ENCODE measurements at regions not wholly inside any gene's neighbourhood (a gene's known extent, or its start where the extent isn't known, plus 50 kb on each side); places are given as distances from the start of the nearest gene placed in this dataset.
A peak's percentile ranks its signal among the peaks of the same experiment; 100 is the strongest.

DNA sequence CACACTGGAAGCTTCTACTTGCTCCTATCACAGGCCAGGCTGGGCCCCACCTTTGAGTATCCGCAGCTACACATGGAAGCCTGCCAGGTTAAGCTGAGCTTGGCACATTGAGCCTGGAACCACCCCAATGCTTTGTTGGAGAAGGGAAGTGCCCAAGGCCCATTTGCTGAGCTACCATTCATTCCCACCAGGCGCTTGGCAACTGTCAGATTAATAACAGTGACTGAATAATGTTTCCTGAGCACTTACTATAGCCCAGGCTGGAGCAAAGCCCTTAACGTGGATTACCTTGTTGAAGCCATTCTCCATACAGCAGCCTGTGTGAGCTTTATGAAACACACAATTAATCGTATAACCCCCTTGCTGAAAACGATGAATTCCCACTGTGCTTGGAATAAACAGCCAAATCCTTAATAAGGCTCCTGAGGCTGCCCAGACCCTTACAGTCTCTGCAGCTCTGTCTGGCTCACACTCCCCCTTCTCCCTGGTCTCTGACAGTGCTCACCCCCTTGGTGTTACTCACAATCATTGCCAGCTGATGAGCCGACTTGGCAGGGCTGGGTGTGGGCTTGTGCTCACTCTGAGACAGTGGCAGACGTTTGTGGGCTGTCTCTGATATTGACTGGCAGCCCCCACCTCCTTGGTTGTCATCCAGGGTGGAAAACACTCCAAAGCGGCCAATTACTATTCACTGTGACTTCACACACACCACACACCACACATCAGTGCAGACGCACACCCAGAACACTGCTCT lies 357.1 kb downstream of the MAFB start:
- H3K36me3 ChIP-seq (ENCODE audit: control insufficient read depth in 4 of 4, insufficient read depth in 4 of 4, low read length in 3 of 4), result no peaks in the 10 kb centered on the region
- H3K9me3 ChIP-seq (ENCODE audit: control extremely low read depth in 1 of 5, control insufficient read depth in 4 of 5, insufficient read depth in 2 of 5, low read depth in 1 of 5, low read length in 4 of 5), result no peaks in the 10 kb centered on the region
- peaks cover 0 to 6% (median 0%) of the 10 kb centered on the region in 5 experiments for H3K27me3 ChIP-seq (replicated peaks in 2 of 5; ENCODE audit: control insufficient read depth in 4 of 5, insufficient read depth in 5 of 5, low read length in 4 of 5)
- H3K4me1 ChIP-seq (ENCODE audit: control extremely low read depth in 1 of 4, control insufficient read depth in 4 of 4, insufficient read depth in 4 of 4, low read length in 3 of 4), result no peaks in the 10 kb centered on the region
- H3K4me3 ChIP-seq (ENCODE audit: control insufficient read depth in 1 of 7, extremely low read depth in 1 of 7, insufficient read depth in 4 of 7, low read depth in 2 of 7, low read length in 6 of 7), result no peak overlapping the region
- 88% methylated on average over 9 of the region's 9 CpGs for WGBS (ENCODE audit: insufficient coverage)
- no peak for DNase-seq
- ChIA-PET POLR2A (interaction anchor here (0.6 kb wide), 1 partner anchor 1488 kb away, joined by 4 read pairs; no protein-coding TSS in a partner anchor), CTCF (interaction anchor here (1.5 kb wide), 1 partner anchor 9 kb away, joined by 3 read pairs; no protein-coding TSS in a partner anchor)
- H3K27ac ChIP-seq (ENCODE audit: insufficient read depth in 1 of 2, low read depth in 1 of 2, low read length in 2 of 2, poor library complexity in 1 of 2, severe bottlenecking in 2 of 2), result no peak overlapping the region

DNA sequence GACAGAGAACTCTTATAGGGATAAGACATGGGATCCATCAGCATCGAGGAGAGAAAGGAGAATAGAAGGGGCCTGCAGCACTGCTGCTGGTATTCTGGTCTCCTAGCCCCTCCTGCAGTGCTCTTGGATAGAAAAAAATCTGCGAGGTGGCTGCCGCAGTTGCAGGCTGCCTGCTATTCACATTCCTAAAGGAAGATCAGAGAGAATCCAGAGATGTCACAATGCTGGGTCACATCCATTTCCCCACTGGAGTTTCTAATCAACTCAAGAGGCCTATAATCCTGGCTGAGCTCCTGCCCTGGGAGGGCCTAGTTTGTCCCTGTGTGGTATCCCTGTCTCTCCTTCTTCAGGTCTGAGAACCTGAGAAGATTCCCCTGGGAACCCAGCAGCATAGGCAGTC lies 357.8 kb downstream of the MAFB start:
- 100% methylated on average over 3 of the region's 3 CpGs for WGBS (ENCODE audit: insufficient coverage)
- Histone ChIP-seq H3K27ac (ENCODE audit: insufficient read depth in 1 of 2, low read depth in 1 of 2, low read length in 2 of 2, poor library complexity in 1 of 2, severe bottlenecking in 2 of 2) (no peak overlapping the region), H3K9me3 (ENCODE audit: control extremely low read depth in 1 of 5, control insufficient read depth in 4 of 5, insufficient read depth in 2 of 5, low read depth in 1 of 5, low read length in 4 of 5) (no peaks in the 10 kb centered on the region), H3K27me3 (replicated peaks in 2 of 5; ENCODE audit: control insufficient read depth in 4 of 5, insufficient read depth in 5 of 5, low read length in 4 of 5) (peaks cover 0 to 8% (median 0%) of the 10 kb centered on the region in 5 experiments), H3K36me3 (ENCODE audit: control insufficient read depth in 4 of 4, insufficient read depth in 4 of 4, low read length in 3 of 4) (no peaks in the 10 kb centered on the region), H3K4me1 (ENCODE audit: control extremely low read depth in 1 of 4, control insufficient read depth in 4 of 4, insufficient read depth in 4 of 4, low read length in 3 of 4) (no peaks in the 10 kb centered on the region), H3K4me3 (ENCODE audit: control insufficient read depth in 1 of 7, extremely low read depth in 1 of 7, insufficient read depth in 4 of 7, low read depth in 2 of 7, low read length in 6 of 7) (no peak overlapping the region)
- ChIA-PET CTCF (interaction anchor here (1.5 kb wide), 1 partner anchor 8 kb away, joined by 3 read pairs; no protein-coding TSS in a partner anchor), POLR2A (no interaction called here)
- DNase-seq, result no peak

DNA sequence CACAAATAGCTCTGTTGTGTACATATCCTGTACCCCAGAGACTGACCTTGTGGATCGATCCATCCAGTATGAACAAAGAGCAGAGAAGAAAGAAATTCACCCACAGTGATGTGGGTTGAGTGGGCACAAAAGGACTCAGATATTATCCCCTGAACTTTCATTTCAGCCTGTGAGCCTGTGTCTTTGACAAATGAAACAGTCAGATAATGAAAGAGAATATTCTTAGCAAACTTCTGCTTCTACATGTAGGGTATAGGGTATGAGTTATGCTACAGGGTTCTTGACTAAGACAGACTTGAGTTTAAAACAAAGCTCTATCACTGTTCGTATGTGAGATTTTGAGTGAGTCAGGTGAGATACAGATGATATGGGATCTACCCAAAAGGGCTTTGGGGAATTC lies 359.7 kb downstream of the MAFB start:
- Histone ChIP-seq H3K27me3 (replicated peaks in 2 of 5; ENCODE audit: control insufficient read depth in 4 of 5, insufficient read depth in 5 of 5, low read length in 4 of 5) (peaks cover 0 to 5% (median 3%) of the 10 kb centered on the region in 5 experiments), H3K9me3 (ENCODE audit: control extremely low read depth in 1 of 5, control insufficient read depth in 4 of 5, insufficient read depth in 2 of 5, low read depth in 1 of 5, low read length in 4 of 5) (no peaks in the 10 kb centered on the region), H3K36me3 (ENCODE audit: control insufficient read depth in 4 of 4, insufficient read depth in 4 of 4, low read length in 3 of 4) (no peaks in the 10 kb centered on the region), H3K4me1 (ENCODE audit: control extremely low read depth in 1 of 4, control insufficient read depth in 4 of 4, insufficient read depth in 4 of 4, low read length in 3 of 4) (no peaks in the 10 kb centered on the region), H3K27ac (ENCODE audit: insufficient read depth in 1 of 2, low read depth in 1 of 2, low read length in 2 of 2, poor library complexity in 1 of 2, severe bottlenecking in 2 of 2) (no peak overlapping the region), H3K4me3 (ENCODE audit: control insufficient read depth in 1 of 7, extremely low read depth in 1 of 7, insufficient read depth in 4 of 7, low read depth in 2 of 7, low read length in 6 of 7) (no peak overlapping the region)
- ChIA-PET POLR2A (no interaction called here), CTCF (no interaction called here)
- no peak for DNase-seq
- WGBS (ENCODE audit: insufficient coverage), result 100% methylated on average over 2 of the region's 2 CpGs

DNA sequence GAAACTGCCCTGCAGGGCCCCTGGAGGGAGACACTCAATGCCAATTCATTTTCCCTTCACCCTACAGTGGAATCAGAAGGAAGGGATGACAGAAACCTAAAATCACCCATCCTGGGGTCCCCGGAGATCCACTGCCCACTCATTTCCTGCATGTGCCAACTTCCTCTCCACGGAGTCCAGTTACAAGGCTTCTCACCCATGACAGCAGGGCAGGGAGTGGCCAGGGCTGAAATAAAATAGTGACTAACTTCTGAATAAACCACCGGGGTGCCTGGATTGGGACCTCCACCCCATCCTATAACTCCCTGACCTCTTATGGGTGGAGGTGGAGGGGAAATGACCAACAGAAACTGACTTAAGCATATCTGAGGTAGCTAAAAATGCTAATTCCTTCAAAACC lies 362.3 kb downstream of the MAFB start:
- peak in 1 of 3 donors; percentile 1 for DNase-seq
- H3K9me3 ChIP-seq (ENCODE audit: control extremely low read depth in 1 of 5, control insufficient read depth in 4 of 5, insufficient read depth in 2 of 5, low read depth in 1 of 5, low read length in 4 of 5), result no peaks in the 10 kb centered on the region
- H3K27me3 ChIP-seq (replicated peaks in 2 of 5; ENCODE audit: control insufficient read depth in 4 of 5, insufficient read depth in 5 of 5, low read length in 4 of 5), result peaks cover 0 to 5% (median 0%) of the 10 kb centered on the region in 5 experiments
- H3K36me3 ChIP-seq (ENCODE audit: control insufficient read depth in 4 of 4, insufficient read depth in 4 of 4, low read length in 3 of 4), result no peaks in the 10 kb centered on the region
- CTCF ChIA-PET, result no interaction called here
- POLR2A ChIA-PET, result no interaction called here
- H3K4me1 ChIP-seq (ENCODE audit: control extremely low read depth in 1 of 4, control insufficient read depth in 4 of 4, insufficient read depth in 4 of 4, low read length in 3 of 4), result no peaks in the 10 kb centered on the region
- H3K4me3 ChIP-seq (ENCODE audit: control insufficient read depth in 1 of 7, extremely low read depth in 1 of 7, insufficient read depth in 4 of 7, low read depth in 2 of 7, low read length in 6 of 7), result no peak overlapping the region
- no peak overlapping the region for H3K27ac ChIP-seq (ENCODE audit: insufficient read depth in 1 of 2, low read depth in 1 of 2, low read length in 2 of 2, poor library complexity in 1 of 2, severe bottlenecking in 2 of 2)
- 15% methylated on average over 2 of the region's 3 CpGs for whole genome bisulfite sequencing (ENCODE audit: insufficient coverage)

DNA sequence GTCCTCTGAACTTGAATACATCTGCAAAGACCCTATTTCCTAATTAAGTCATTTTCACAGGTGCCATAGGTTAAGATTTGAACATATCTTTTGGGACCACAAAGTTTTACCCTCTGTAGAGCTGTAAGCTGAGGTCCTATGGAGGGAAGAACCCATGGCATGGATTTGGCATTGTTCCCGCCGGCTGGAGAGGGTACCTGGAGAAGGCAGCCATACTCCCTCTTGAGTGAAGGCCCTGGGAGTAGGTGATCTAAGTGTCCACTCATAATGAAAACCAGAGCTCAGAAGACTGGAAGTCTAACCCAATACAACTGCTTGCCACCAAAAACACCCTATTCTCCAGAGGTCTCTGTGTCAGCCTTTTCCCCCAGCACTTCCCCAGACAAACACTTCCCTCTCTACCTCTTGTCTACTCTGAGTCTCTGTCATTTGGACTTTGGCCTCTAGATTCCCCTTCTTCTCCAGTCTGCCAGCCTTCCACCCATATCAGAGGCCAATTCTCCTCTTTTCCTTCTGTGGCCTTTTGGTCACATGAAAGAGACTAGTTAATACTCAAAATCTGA lies 363.9 kb downstream of the MAFB start:
- 100% methylated on average over 1 of the region's 2 CpGs for WGBS (ENCODE audit: insufficient coverage)
- DNase-seq, result no peak
- ChIA-PET POLR2A (no interaction called here), CTCF (no interaction called here)
- H3K36me3 ChIP-seq (ENCODE audit: control insufficient read depth in 4 of 4, insufficient read depth in 4 of 4, low read length in 3 of 4), result no peaks in the 10 kb centered on the region
- H3K4me3 ChIP-seq (ENCODE audit: control insufficient read depth in 1 of 7, extremely low read depth in 1 of 7, insufficient read depth in 4 of 7, low read depth in 2 of 7, low read length in 6 of 7), result no peak overlapping the region
- H3K9me3 ChIP-seq (ENCODE audit: control extremely low read depth in 1 of 5, control insufficient read depth in 4 of 5, insufficient read depth in 2 of 5, low read depth in 1 of 5, low read length in 4 of 5), result no peaks in the 10 kb centered on the region
- no peaks in the 10 kb centered on the region for H3K4me1 ChIP-seq (ENCODE audit: control extremely low read depth in 1 of 4, control insufficient read depth in 4 of 4, insufficient read depth in 4 of 4, low read length in 3 of 4)
- peaks cover 0 to 5% (median 4%) of the 10 kb centered on the region in 5 experiments for H3K27me3 ChIP-seq (replicated peaks in 2 of 5; ENCODE audit: control insufficient read depth in 4 of 5, insufficient read depth in 5 of 5, low read length in 4 of 5)
- H3K27ac ChIP-seq (ENCODE audit: insufficient read depth in 1 of 2, low read depth in 1 of 2, low read length in 2 of 2, poor library complexity in 1 of 2, severe bottlenecking in 2 of 2), result no peak overlapping the region

DNA sequence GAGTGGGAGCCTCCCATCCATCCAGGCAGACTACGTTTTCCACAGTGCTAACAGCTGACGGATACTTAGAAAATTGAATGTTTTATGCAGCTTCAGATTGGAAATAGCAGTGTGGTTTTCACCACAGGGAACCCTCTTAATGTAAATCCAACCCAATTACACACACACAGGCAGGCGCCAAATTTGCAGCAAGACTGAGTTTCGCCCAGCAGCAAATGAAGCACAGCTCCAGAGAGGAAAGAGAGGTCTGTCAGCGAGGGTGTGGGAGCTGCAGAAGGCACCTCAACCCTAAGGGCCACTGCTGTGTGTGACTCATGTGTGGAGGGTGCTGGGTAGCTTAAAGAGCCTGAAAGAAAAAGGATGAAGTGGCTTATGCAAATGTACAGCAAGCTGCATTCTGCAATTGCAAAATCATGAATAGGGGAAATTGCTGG lies 365.7 kb downstream of the MAFB start:
- ChIA-PET CTCF (interaction anchor here (1.6 kb wide), 1 partner anchor 8 kb away, joined by 3 read pairs; no protein-coding TSS in a partner anchor), POLR2A (no interaction called here)
- WGBS (ENCODE audit: insufficient coverage), result 86% methylated on average over 2 of the region's 5 CpGs
- no peaks in the 10 kb centered on the region for H3K36me3 ChIP-seq (ENCODE audit: control insufficient read depth in 4 of 4, insufficient read depth in 4 of 4, low read length in 3 of 4)
- no peaks in the 10 kb centered on the region for H3K9me3 ChIP-seq (ENCODE audit: control extremely low read depth in 1 of 5, control insufficient read depth in 4 of 5, insufficient read depth in 2 of 5, low read depth in 1 of 5, low read length in 4 of 5)
- peaks cover 0 to 6% (median 5%) of the 10 kb centered on the region in 5 experiments for H3K27me3 ChIP-seq (replicated peaks in 2 of 5; ENCODE audit: control insufficient read depth in 4 of 5, insufficient read depth in 5 of 5, low read length in 4 of 5)
- H3K4me3 ChIP-seq (ENCODE audit: control insufficient read depth in 1 of 7, extremely low read depth in 1 of 7, insufficient read depth in 4 of 7, low read depth in 2 of 7, low read length in 6 of 7), result no peak overlapping the region
- DNase-seq, result no peak
- H3K4me1 ChIP-seq (ENCODE audit: control extremely low read depth in 1 of 4, control insufficient read depth in 4 of 4, insufficient read depth in 4 of 4, low read length in 3 of 4), result no peaks in the 10 kb centered on the region
- H3K27ac ChIP-seq (ENCODE audit: insufficient read depth in 1 of 2, low read depth in 1 of 2, low read length in 2 of 2, poor library complexity in 1 of 2, severe bottlenecking in 2 of 2), result no peak overlapping the region

DNA sequence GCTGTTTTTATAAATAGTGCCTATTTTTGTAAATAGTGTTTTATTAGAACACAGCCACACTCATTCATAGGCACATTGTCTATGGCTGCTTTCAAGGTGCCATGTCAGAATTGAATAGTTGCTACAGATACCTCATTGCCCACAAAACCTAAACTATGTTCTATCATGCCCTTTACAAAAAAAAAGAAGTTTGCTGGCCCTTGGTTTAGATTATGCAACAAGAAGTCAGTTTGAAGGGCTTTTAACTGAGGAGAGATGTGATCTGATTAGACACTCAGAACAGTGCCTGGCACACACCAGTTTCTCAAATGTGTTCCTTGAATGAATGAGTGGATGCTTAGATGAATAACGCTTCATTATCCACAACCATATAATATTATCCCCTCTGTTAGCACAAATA lies 366.1 kb downstream of the MAFB start:
- ChIA-PET POLR2A (no interaction called here), CTCF (interaction anchor here (1.6 kb wide), 1 partner anchor 9 kb away, joined by 3 read pairs; no protein-coding TSS in a partner anchor)
- Histone ChIP-seq H3K4me1 (ENCODE audit: control extremely low read depth in 1 of 4, control insufficient read depth in 4 of 4, insufficient read depth in 4 of 4, low read length in 3 of 4) (no peaks in the 10 kb centered on the region), H3K9me3 (ENCODE audit: control extremely low read depth in 1 of 5, control insufficient read depth in 4 of 5, insufficient read depth in 2 of 5, low read depth in 1 of 5, low read length in 4 of 5) (no peaks in the 10 kb centered on the region), H3K27ac (ENCODE audit: insufficient read depth in 1 of 2, low read depth in 1 of 2, low read length in 2 of 2, poor library complexity in 1 of 2, severe bottlenecking in 2 of 2) (no peak overlapping the region), H3K27me3 (replicated peaks in 2 of 5; ENCODE audit: control insufficient read depth in 4 of 5, insufficient read depth in 5 of 5, low read length in 4 of 5) (peaks cover 0 to 6% (median 5%) of the 10 kb centered on the region in 5 experiments), H3K36me3 (ENCODE audit: control insufficient read depth in 4 of 4, insufficient read depth in 4 of 4, low read length in 3 of 4) (no peaks in the 10 kb centered on the region), H3K4me3 (ENCODE audit: control insufficient read depth in 1 of 7, extremely low read depth in 1 of 7, insufficient read depth in 4 of 7, low read depth in 2 of 7, low read length in 6 of 7) (no peak overlapping the region)
- WGBS (ENCODE audit: insufficient coverage), result no CpG with 5 or more reads among the region's 1 CpG
- DNase-seq, result no peak

Measured in common myeloid progenitor, CD34-positive (primary cell).